ENCODE measurements at regions not wholly inside any gene's neighbourhood (a gene's known extent, or its start where the extent isn't known, plus 50 kb on each side); places are given as distances from the start of the nearest gene placed in this dataset.

- TF ChIP-seq JUND (IDR thresholded peaks at IDR 0.05) (no peak), YY1 (IDR thresholded peaks at IDR 0.05; ENCODE audit: low read depth) (no peak), TAF1 (IDR thresholded peaks at IDR 0.05; ENCODE audit: borderline replicate concordance, low read depth, low read length) (no peak), CTCF (IDR thresholded peaks at IDR 0.05) (no peak), GABPA (IDR thresholded peaks at IDR 0.05; ENCODE audit: low read depth) (no peak), TEAD4 (IDR thresholded peaks at IDR 0.05; ENCODE audit: borderline replicate concordance, insufficient read depth) (no peak), NRF1 (IDR thresholded peaks at IDR 0.05; ENCODE audit: low read depth, low read length) (no peak), POLR2AphosphoS5 (IDR thresholded peaks at IDR 0.05; ENCODE audit: low read depth, low read length) (no peak), RCOR1 (IDR thresholded peaks at IDR 0.05; ENCODE audit: low read length) (no peak)
Observed at GRCh38 chr1:185562461-185563359, 171.5 kb upstream of the HMCN1 start.
